ENCODE measurements at regions not wholly inside any gene's neighbourhood (a gene's known extent, or its start where the extent isn't known, plus 50 kb on each side); places are given as distances from the start of the nearest gene placed in this dataset.

DNA sequence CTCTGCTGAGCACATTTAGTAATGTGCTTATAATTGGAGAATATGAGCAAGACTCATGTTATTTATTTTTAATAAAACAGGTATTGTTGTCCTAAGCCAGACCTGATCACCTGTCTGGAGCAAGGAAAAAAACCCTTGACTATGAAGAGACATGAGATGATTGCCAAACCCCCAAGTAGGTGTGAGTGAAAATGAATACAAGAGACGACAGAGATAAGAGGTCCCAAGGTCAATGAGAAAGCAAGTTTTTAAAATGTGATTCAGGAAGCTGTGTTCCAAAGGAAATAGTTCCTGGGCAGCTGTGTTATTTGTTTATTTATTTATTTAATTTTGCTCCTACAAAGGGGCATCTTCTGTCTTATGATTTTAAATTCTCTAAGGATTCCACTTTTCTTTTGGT, 83.1 kb downstream of the ZNF486 start:
- no peak overlapping the region for H3K4me2 ChIP-seq (ENCODE audit: insufficient read depth, low read length)
- no peaks in the 10 kb centered on the region for H3K36me3 ChIP-seq (ENCODE audit: insufficient read depth, low read length)
- H3K4me3 ChIP-seq (ENCODE audit: insufficient read depth, low read length): no peak overlapping the region
- no peaks in the 10 kb centered on the region for H4K20me1 ChIP-seq (ENCODE audit: insufficient read depth, low read length)
- H3K27ac ChIP-seq (ENCODE audit: low read depth, low read length): no peak overlapping the region
- no peaks in the 10 kb centered on the region for H3K9me3 ChIP-seq (ENCODE audit: low read depth, low read length)
- no peaks in the 10 kb centered on the region for H3K27me3 ChIP-seq (ENCODE audit: insufficient read depth, low read length)
- TF ChIP-seq CTCF (IDR thresholded peaks at IDR 0.05; ENCODE audit: extremely low read depth, low read depth, low read length): no peak
- no peak for DNase-seq (ENCODE audit: insufficient read length, low spot score, missing footprints)
- H3K4me1 ChIP-seq (ENCODE audit: insufficient read depth, low read length): no peaks in the 10 kb centered on the region
- H3K79me2 ChIP-seq (ENCODE audit: insufficient read depth, low read length): no peaks in the 10 kb centered on the region
- no peak overlapping the region for H2AFZ ChIP-seq (ENCODE audit: low read length)

Small RNA genes in the stretch of these regions (small RNA-seq; reads per million reads assigned to genes)
- 0.97 reads per million, percentile 25 among the genes with 10 or more reads in this experiment for gene MIR1270

Measured in osteoblast (primary cell).